Renal cortex interstitium (tissue), 11 donors: ENCODE measurements at regions not wholly inside any gene's neighbourhood (a gene's known extent, or its start where the extent isn't known, plus 50 kb on each side); places are given as distances from the start of the nearest gene placed in this dataset.
A peak's percentile ranks its signal among the peaks of the same experiment; 100 is the strongest.
"Not testable (repeated sequence)": the region's sequence is repeated elsewhere in the genome, so short reads cannot be mapped to it uniquely, and the experiment has no call there.

Experiments
- DNase-seq, 11 donors: peaks; one replicate each; pipeline ENCODE4 v3.0.0-alpha.2; 2013; ENCODE audit warnings: low read depth in 9 of 11, low spot score in 4 of 11; ENCODE audit errors: extremely low read depth in 1 of 11

DNA sequence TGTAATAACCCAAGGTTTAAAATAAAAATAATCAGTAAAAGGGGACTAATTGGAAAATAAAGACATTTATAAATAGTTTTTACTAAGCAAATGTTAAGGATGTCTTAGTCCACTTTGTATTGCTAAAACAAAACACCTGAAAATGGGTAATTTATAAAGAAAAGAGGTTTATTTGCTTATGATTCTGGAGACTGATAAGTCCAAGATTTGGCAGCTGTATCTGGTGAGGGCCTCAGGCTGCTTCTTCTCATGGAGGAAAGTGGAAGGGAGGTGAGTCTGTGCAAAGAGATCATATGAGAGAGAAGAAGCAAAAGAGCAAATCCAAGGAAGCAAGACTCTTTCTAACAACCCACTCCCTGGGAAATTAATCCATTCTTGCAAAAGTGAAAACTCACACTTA, 299.5 kb downstream of the DSC3 start:
- no peak for DNase-seq

DNA sequence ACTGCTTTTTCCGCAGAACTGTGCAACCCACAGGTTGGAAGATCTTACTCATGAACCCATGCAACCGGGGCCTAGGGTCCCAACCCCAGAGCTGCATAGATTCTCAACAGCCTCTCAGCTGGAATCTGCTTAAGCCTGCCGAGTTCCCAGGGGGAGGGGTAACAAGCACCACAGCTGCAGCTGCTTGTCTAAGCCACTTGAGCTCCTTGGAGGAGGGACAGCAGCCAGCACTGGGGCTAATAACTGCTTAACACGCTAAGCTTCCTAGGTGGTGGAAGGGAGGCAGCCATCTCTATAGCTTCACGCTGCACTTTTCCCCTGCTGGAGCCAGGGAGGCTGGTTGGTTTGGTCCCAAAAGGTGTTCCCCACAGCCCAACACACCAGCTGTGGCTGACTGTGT, 311.6 kb downstream of the DSC3 start:
- DNase-seq: no peak

DNA sequence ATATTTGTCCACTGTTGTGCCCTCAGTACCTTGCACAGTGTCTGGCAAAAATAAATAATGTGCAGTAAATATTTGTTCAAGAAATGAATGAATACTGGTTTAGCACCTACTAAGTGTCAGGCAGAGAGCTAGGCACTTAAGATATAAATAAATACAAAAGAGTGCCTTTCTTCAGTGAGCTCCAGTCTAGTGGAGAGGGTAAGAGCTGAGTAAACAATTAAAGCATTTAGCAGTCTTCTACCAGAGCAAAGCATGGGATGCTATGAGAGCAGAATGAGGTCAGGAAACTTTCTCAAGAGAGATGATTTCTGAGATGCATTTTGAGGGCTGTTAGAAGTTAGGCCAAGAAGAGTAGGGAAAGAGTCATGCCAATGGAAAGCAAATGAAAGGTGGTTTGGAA, 314.7 kb downstream of the DSC3 start:
- DNase-seq: no peak

DNA sequence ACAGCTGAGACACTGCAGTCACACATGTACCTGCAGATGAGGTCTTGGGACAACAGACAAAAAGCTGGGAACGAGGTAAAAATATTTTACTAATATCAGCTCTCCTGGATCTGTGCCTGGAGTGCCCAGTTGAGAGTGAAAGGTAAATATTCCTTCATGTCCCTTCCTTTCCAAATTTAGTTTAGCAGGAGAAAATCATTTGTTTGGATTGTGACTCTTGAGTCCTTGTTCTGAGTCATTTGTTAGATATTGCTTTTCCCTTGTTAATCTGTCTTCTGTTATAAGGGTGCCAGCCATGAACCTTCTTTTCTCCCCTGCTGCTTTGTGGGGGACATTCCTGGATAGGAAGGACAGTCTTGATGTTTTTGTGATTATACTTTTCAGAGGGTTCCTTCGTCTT, 329.2 kb downstream of the DSC3 start:
- DNase-seq: no peak

DNA sequence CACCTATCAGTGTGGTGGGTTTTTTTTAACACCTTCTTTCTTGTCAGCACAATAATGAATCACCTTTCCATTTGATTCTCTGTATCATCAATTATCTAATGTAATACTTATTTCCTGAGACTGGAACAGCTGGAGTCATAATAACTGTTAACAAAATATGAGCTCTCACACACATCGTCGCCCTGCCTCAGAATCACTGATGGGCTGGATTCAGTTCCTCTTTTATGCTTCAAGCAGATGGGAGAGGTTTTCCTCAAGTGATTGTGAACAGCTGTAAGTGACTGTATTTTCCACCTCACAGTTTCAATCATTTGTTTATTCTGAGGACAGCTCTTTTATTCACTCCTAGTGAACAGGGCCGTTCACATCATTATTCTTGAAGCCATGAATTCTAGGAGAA, 330.2 kb downstream of the DSC3 start:
- no peak for DNase-seq

DNA sequence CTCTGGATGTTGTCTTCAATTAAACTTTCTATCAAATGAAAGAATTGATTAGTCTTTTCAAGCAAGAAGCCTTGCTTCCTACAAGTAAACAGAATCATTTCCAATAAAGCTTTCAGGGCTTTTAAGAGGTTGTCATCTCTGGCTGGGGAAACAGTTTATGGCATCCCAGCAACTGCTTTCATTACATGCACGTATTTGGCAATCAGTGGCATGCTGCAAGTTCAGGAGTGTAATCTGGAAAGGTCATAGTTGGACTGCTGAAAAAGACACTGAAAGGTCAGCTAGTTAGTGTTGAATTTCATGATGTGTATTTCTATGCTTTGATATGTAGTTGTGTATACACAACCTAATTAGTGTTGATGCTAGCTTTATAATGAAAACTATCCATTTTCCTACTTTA, 332.9 kb downstream of the DSC3 start:
- DNase-seq: no peak

DNA sequence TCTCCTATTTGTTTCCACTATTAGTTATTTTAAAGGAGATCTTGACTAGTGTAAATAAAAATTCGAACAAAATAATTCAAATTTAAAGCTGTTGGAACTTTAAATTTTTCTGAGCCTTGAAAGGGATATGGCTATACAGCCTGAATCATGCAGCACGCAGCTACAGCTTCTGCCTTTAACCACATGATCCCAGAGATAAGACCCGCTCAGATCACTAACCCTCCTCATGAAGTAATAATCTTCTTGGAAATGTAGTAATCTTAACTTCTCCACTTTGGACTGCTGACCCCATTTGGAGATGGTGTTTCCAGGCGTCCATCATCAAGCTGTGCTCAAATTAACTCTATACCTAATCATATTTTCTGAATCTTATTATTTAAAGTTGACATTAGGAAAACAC, 336.6 kb downstream of the DSC3 start:
- DNase-seq: no peak

- no peak for DNase-seq
Observed at GRCh38 chr18:30698571-30698970, 344.0 kb downstream of the DSC3 start.

DNA sequence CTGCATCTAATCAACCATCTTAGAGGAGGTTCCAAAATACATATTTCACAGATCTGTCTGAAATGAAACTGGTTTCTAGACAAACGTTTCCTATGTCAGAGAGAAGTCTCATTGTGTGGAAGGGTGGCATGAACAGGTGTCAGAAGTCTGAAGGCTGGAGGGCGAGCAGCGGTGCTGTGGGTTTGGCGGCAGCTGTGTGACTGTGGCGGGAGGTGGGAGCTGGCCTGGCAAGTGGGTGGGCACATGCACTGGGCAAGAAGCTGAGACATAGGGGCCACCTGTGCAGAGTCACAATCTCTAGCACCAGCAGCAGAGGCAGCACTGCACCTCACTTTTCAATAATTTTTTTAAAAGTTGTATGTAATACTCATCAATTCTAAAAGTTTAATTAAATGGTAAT, 346.3 kb downstream of the DSC3 start:
- DNase-seq: no peak

- DNase-seq: no peak
Observed at GRCh38 chr18:30694773-30695172, 347.8 kb downstream of the DSC3 start.

DNA sequence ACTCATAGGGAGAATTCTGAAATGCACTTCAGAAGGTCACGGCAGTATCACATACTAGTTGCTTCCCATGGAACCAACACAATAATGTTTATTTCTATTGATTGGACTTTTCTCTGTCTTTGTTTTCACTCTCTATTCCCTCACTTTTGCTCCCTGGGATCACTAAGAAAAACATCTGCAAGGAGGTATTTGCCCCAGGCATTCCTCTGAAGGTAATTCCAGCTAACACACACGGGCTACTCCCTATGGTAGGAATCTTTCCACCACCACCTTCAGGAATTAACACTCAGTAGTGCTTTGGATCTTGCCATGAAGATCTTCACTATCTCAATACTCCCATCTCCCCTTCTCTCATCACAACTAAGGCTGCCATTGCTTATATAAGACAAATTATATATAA, 353.3 kb downstream of the DSC3 start:
- DNase-seq: no peak

DNA sequence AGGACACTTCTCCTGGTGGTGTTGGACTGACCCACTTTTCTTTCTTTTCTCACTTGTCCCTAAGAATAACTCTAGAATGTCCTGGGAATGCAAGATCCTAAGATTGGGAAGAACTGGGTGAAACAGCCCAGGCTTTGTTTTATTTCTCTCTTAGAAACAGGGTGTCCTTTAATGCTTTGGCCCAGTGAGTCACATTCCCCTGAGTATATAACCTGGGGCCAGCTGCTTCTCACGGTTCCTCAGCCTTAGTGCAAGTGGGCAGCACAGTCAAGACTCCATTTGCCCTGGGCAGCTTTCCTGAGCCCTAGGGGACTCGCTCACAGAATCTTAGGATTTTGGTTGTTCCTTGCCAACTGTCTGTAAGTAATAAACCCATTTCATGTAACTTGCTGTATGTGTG, 355.0 kb downstream of the DSC3 start:
- no peak for DNase-seq

- DNase-seq: no peak
Observed at GRCh38 chr18:30684825-30685481, 357.6 kb downstream of the DSC3 start.

- DNase-seq: no peak
Observed at GRCh38 chr18:30683836-30684235, 358.7 kb downstream of the DSC3 start.

GRCh38 chr18:30682672-30683071, 359.9 kb downstream of the DSC3 start:
- peak in 3 of 11 donors; percentile 15 to 21 (median 20) for DNase-seq

GRCh38 chr18:30679285-30679930, 363.1 kb downstream of the DSC3 start:
- no peak for DNase-seq

DNA sequence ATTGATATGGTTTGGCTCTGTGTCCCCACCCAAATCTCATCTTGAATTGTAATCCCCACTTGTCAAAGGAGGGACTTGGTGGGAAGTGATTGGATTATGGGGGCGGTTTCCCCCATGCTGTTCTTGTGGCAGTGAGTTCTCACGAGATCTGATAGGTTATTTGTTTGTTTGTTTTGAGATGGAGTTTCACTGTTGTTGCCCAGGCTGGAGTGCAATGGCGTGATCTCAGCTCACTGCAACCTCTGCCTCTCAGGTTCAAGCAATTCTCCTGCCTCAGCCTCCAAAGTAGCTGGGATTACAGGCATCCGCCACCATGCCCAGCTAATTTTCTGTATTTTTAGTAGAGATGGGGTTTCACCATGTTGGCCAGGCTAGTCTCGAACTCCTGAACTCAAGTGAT, 364.7 kb downstream of the DSC3 start:
- DNase-seq: not testable (repeated sequence)

GRCh38 chr18:30676053-30676480, 366.5 kb downstream of the DSC3 start:
- no peak for DNase-seq

- DNase-seq: no peak
Observed at GRCh38 chr18:30675493-30675892, 367.0 kb downstream of the DSC3 start.

GRCh38 chr18:30675072-30675471, 367.5 kb downstream of the DSC3 start:
- DNase-seq: no peak

- no peak for DNase-seq
Observed at GRCh38 chr18:30674596-30674995, 367.9 kb downstream of the DSC3 start.
